ENCODE measurements at regions not wholly inside any gene's neighbourhood (a gene's known extent, or its start where the extent isn't known, plus 50 kb on each side); places are given as distances from the start of the nearest gene placed in this dataset.

DNA sequence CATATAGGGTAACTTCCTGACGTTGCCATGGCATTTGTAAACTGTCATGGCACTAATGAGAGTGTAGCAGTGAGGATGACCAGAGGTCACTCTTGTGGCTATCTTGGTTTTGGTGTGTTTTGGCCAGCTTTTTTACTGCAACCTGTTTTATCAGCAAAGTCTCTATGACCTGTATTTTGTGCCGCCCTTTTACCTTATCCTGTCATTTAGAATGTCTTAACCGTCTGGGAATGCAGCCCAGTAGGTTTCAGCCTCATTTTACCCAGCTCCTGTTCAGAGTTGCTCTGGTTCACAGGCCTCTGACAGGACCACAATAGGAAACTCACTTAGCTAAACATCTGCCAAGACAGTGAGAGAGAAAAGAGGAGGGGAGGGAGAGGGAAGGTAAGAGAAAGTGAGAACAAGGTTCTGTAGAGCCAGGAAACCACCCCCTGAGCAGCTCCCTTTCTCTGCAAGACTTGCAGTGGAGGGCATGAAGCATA is 64.8 kb upstream of the PLEKHG3 start:
- Histone ChIP-seq H3K27me3 (no peaks in the 10 kb centered on the region), H3K36me3 (no peaks in the 10 kb centered on the region), H3K4me1 (peaks cover 0 to 6% (median 0%) of the 10 kb centered on the region in 4 donors), H3K27ac (no peak overlapping the region), H3K4me3 (no peak overlapping the region), H3K9me3 (no peaks in the 10 kb centered on the region)
- 55 to 64% methylated on average over 3 of the region's 3 CpGs for WGBS, 2 donors
- TF ChIP-seq EP300 (IDR thresholded peaks at IDR 0.05) = no peak
- TF ChIP-seq CTCF (IDR thresholded peaks at IDR 0.05) = no peak
- no peak for TF ChIP-seq POLR2AphosphoS5 (IDR thresholded peaks at IDR 0.05)
- no peak for TF ChIP-seq POLR2A (IDR thresholded peaks at IDR 0.05)
- ATAC-seq (ENCODE audit: low FRiP score in 2 of 2) = no peak
- DNase-seq = no peak

- no peak overlapping the region for H3K27ac ChIP-seq
- no peak for TF ChIP-seq EP300 (IDR thresholded peaks at IDR 0.05)
- TF ChIP-seq POLR2AphosphoS5 (IDR thresholded peaks at IDR 0.05) = no peak
- no peak for TF ChIP-seq POLR2A (IDR thresholded peaks at IDR 0.05)
- no peak for TF ChIP-seq CTCF (IDR thresholded peaks at IDR 0.05)
- no peaks in the 10 kb centered on the region for H3K27me3 ChIP-seq
- peaks cover 0 to 6% (median 0%) of the 10 kb centered on the region in 4 donors for H3K4me1 ChIP-seq
- no peak overlapping the region for H3K4me3 ChIP-seq
- H3K9me3 ChIP-seq = no peaks in the 10 kb centered on the region
- no peaks in the 10 kb centered on the region for H3K36me3 ChIP-seq
- ATAC-seq (ENCODE audit: low FRiP score in 2 of 2) (no peak), DNase-seq (no peak)
- WGBS, 2 donors = 77 to 96% methylated on average over 1 of the region's 1 CpG
Measured at GRCh38 chr14:64640839-64641238, 63.4 kb upstream of the PLEKHG3 start.

DNA sequence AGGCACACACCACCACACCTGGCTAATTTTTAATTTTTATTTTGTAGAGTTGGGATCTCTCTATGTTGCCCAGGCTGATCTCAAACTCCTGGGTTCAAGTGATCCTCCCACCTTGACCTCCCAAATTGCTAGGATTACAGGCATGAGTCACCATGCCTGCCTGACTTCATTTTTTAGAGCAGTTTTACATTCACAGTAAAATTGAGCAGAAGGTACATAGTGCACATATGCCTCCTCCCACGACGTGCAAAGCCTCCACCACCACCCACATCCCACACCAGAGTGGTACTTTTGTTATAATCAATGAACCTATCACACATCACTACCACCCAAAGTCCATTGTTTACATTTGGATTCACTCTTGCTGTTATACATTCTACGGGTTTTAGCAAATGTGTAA is 62.5 kb upstream of the PLEKHG3 start:
- DNase-seq (no peak), ATAC-seq (ENCODE audit: low FRiP score in 2 of 2) (no peak)
- H3K27me3 ChIP-seq = no peaks in the 10 kb centered on the region
- 75 to 77% methylated on average over 3 of the region's 3 CpGs for WGBS, 2 donors
- no peak overlapping the region for H3K4me3 ChIP-seq
- no peaks in the 10 kb centered on the region for H3K9me3 ChIP-seq
- H3K4me1 ChIP-seq = peaks cover 0 to under 1% (median 0%) of the 10 kb centered on the region in 4 donors
- no peak overlapping the region for H3K27ac ChIP-seq
- TF ChIP-seq POLR2A (IDR thresholded peaks at IDR 0.05) (no peak), POLR2AphosphoS5 (IDR thresholded peaks at IDR 0.05) (no peak), CTCF (IDR thresholded peaks at IDR 0.05) (no peak), EP300 (IDR thresholded peaks at IDR 0.05) (no peak)
- H3K36me3 ChIP-seq = no peaks in the 10 kb centered on the region

DNA sequence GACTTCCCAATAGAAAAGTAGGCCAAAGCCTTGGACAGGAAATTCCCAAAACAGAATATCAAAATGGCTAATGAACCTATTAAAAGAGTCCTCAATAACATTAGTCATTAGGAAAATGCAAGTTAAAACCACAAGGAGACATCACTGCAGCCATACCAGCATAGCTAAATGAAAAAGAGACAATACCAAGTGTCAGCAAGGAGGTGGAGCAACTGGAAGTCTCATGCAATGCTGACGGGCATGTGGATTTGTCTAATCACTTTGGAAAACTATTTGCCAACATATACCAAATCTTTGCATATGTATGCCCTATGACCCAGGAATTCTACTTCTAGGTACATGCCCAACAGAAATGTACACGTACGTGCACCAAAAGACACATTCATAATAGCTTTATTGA is 60.5 kb upstream of the PLEKHG3 start:
- no peak overlapping the region for H3K27ac ChIP-seq
- H3K36me3 ChIP-seq = no peaks in the 10 kb centered on the region
- H3K27me3 ChIP-seq = no peaks in the 10 kb centered on the region
- no peak overlapping the region for H3K4me3 ChIP-seq
- WGBS, 2 donors = 89 to 97% methylated on average over 3 of the region's 3 CpGs
- no peak for TF ChIP-seq POLR2A (IDR thresholded peaks at IDR 0.05)
- no peak for TF ChIP-seq EP300 (IDR thresholded peaks at IDR 0.05)
- no peak for TF ChIP-seq POLR2AphosphoS5 (IDR thresholded peaks at IDR 0.05)
- TF ChIP-seq CTCF (IDR thresholded peaks at IDR 0.05) = no peak
- no peak for DNase-seq
- no peak for ATAC-seq (ENCODE audit: low FRiP score in 2 of 2)
- H3K4me1 ChIP-seq = peaks cover 0 to 3% (median 0%) of the 10 kb centered on the region in 4 donors
- no peaks in the 10 kb centered on the region for H3K9me3 ChIP-seq

GRCh38 chr14:64644629-64645028 is 59.6 kb upstream of the PLEKHG3 start:
- no peak for ATAC-seq (ENCODE audit: low FRiP score in 2 of 2)
- DNase-seq = no peak
- H3K27me3 ChIP-seq = no peaks in the 10 kb centered on the region
- 92 to 93% methylated on average over 8 of the region's 8 CpGs for WGBS, 2 donors
- peaks cover 0 to 4% (median 0%) of the 10 kb centered on the region in 4 donors for H3K4me1 ChIP-seq
- no peaks in the 10 kb centered on the region for H3K36me3 ChIP-seq
- no peak overlapping the region for H3K4me3 ChIP-seq
- H3K27ac ChIP-seq = peak overlapping the region; percentile 32 to 74 (median 59)
- no peaks in the 10 kb centered on the region for H3K9me3 ChIP-seq
- TF ChIP-seq CTCF (IDR thresholded peaks at IDR 0.05) (no peak), POLR2AphosphoS5 (IDR thresholded peaks at IDR 0.05) (no peak), EP300 (IDR thresholded peaks at IDR 0.05) (no peak), POLR2A (IDR thresholded peaks at IDR 0.05) (no peak)

Measured in upper lobe of left lung (tissue), 6 donors.